ENCODE measurements at regions not wholly inside any gene's neighbourhood (a gene's known extent, or its start where the extent isn't known, plus 50 kb on each side); places are given as distances from the start of the nearest gene placed in this dataset.

- DNase-seq (ENCODE audit: low read depth in 1 of 2, low spot score in 1 of 2): no peak
- TF ChIP-seq POLR2AphosphoS5 (IDR thresholded peaks at IDR 0.05; ENCODE audit: low read depth): no peak
- no peak for TF ChIP-seq GABPA (IDR thresholded peaks at IDR 0.05; ENCODE audit: low read depth)
- no peak for TF ChIP-seq CTCF (IDR thresholded peaks at IDR 0.05; ENCODE audit: insufficient read depth, low read length)
- no peak for TF ChIP-seq REST (IDR thresholded peaks at IDR 0.05; ENCODE audit: insufficient replicate concordance, low read depth)
- no peak for TF ChIP-seq SPI1 (IDR thresholded peaks at IDR 0.05; ENCODE audit: borderline replicate concordance, low read depth)
- no peak overlapping the region for H3K27ac ChIP-seq (replicated peaks)
- H3K27me3 ChIP-seq (ENCODE audit: insufficient read depth, poor library complexity, severe bottlenecking): peaks cover 2% of the 10 kb centered on the region
- no peak overlapping the region for H3K4me3 ChIP-seq (replicated peaks; ENCODE audit: insufficient read depth, low read length)
Measured at GRCh38 chr14:53328841-53329240, 175.7 kb upstream of the DDHD1 start.

GRCh38 chr14:53327716-53328115, 174.6 kb upstream of the DDHD1 start:
- no peak overlapping the region for H3K27ac ChIP-seq (replicated peaks)
- DNase-seq (ENCODE audit: low read depth in 1 of 2, low spot score in 1 of 2): no peak
- H3K27me3 ChIP-seq (ENCODE audit: insufficient read depth, poor library complexity, severe bottlenecking): peaks cover under 1% of the 10 kb centered on the region
- H3K4me3 ChIP-seq (replicated peaks; ENCODE audit: insufficient read depth, low read length): no peak overlapping the region
- no peak for TF ChIP-seq REST (IDR thresholded peaks at IDR 0.05; ENCODE audit: insufficient replicate concordance, low read depth)
- TF ChIP-seq SPI1 (IDR thresholded peaks at IDR 0.05; ENCODE audit: borderline replicate concordance, low read depth): no peak
- TF ChIP-seq POLR2AphosphoS5 (IDR thresholded peaks at IDR 0.05; ENCODE audit: low read depth): no peak
- TF ChIP-seq GABPA (IDR thresholded peaks at IDR 0.05; ENCODE audit: low read depth): no peak
- no peak for TF ChIP-seq CTCF (IDR thresholded peaks at IDR 0.05; ENCODE audit: insufficient read depth, low read length)

GRCh38 chr14:53325176-53325806, 172.2 kb upstream of the DDHD1 start:
- TF ChIP-seq REST (IDR thresholded peaks at IDR 0.05; ENCODE audit: insufficient replicate concordance, low read depth) (no peak), SPI1 (IDR thresholded peaks at IDR 0.05; ENCODE audit: borderline replicate concordance, low read depth) (no peak), GABPA (IDR thresholded peaks at IDR 0.05; ENCODE audit: low read depth) (no peak), CTCF (IDR thresholded peaks at IDR 0.05; ENCODE audit: insufficient read depth, low read length) (no peak), POLR2AphosphoS5 (IDR thresholded peaks at IDR 0.05; ENCODE audit: low read depth) (no peak)
- DNase-seq (ENCODE audit: low read depth in 1 of 2, low spot score in 1 of 2): no peak
- Histone ChIP-seq H3K27ac (replicated peaks) (no peak overlapping the region), H3K27me3 (ENCODE audit: insufficient read depth, poor library complexity, severe bottlenecking) (no peaks in the 10 kb centered on the region), H3K4me3 (replicated peaks; ENCODE audit: insufficient read depth, low read length) (no peak overlapping the region)

Data from HL-60 (cell line).